A673 (cell line): ENCODE measurements at regions not wholly inside any gene's neighbourhood (a gene's known extent, or its start where the extent isn't known, plus 50 kb on each side); places are given as distances from the start of the nearest gene placed in this dataset.

Experiments
- CTCF ChIP-seq: fragments of 300-800, 200-600 bp; sonication (generic); conservative IDR thresholded peaks from 2 replicates; pipeline ENCODE4 v1.5.1; 2017; ENCODE audit warnings: low read depth, mild to moderate bottlenecking, antibody characterized with exemption, low read length, moderate library complexity, mixed read lengths
- EZH2 ChIP-seq: fragments of 200-600 bp; sonication (generic); IDR thresholded peaks from 2 replicates; pipeline ENCODE4 v1.6.1; 2017; ENCODE audit warnings: borderline replicate concordance, low read depth, mild to moderate bottlenecking, mixed read lengths, antibody characterized with exemption, low read length; ENCODE audit not compliant: poor library complexity, severe bottlenecking

- TF ChIP-seq CTCF (no peak), EZH2 (no peak)
Observed at GRCh38 chr9:74431467-74431866, 65.7 kb upstream of the RORB start.
